Lung (tissue), 11 donors: ENCODE measurements at regions not wholly inside any gene's neighbourhood (a gene's known extent, or its start where the extent isn't known, plus 50 kb on each side); places are given as distances from the start of the nearest gene placed in this dataset.

ENCODE experiments used
- ATAC-seq: fragments of 200-7000 bp; cut with Tn5 transposase; one replicate; pipeline ENCODE4 v1.9.1; 2020; ENCODE audit warnings: moderate number of reproducible peaks; ENCODE audit not compliant: insufficient read depth, low FRiP score
- DNase-seq, 3 donors: peaks; one replicate each; pipeline ENCODE4 v3.0.0-alpha.2; 2013 to 2017
- H3K27ac ChIP-seq, 2 donors: one replicate each; pipeline ENCODE4 v1.5.1; 2013; ENCODE audit warnings: mild to moderate bottlenecking in 2 of 2, moderate library complexity in 2 of 2, control low read depth in 1 of 2, inconsistent platforms in 1 of 2, low read depth in 1 of 2, low read length in 1 of 2
- H3K27me3 ChIP-seq, 3 donors: one replicate each; pipeline ENCODE4 v1.5.1; 2013; ENCODE audit warnings: low read length in 2 of 3; ENCODE audit not compliant: control insufficient read depth in 3 of 3, insufficient read depth in 3 of 3
- H3K36me3 ChIP-seq, 4 donors: one replicate each; pipeline ENCODE4 v1.5.1; 2013; ENCODE audit warnings: low read length in 4 of 4, mild to moderate bottlenecking in 1 of 4, moderate library complexity in 1 of 4; ENCODE audit not compliant: control insufficient read depth in 4 of 4, insufficient read depth in 4 of 4
- H3K4me1 ChIP-seq, 5 donors: one replicate each; pipeline ENCODE4 v1.5.1; 2013; ENCODE audit warnings: low read length in 5 of 5, mild to moderate bottlenecking in 2 of 5, moderate library complexity in 1 of 5; ENCODE audit not compliant: control insufficient read depth in 5 of 5, insufficient read depth in 5 of 5
- H3K4me3 ChIP-seq: one replicate; pipeline ENCODE4 v1.5.1; 2013; ENCODE audit warnings: mild to moderate bottlenecking, control low read depth, moderate library complexity
- H3K9ac ChIP-seq, 2 donors: one replicate each; pipeline ENCODE4 v1.5.1; 2013; ENCODE audit warnings: low read length in 2 of 2, control low read depth in 1 of 2; ENCODE audit not compliant: insufficient read depth in 1 of 2
- H3K9me3 ChIP-seq, 4 donors: one replicate each; pipeline ENCODE4 v1.5.1; 2013; ENCODE audit warnings: low read length in 3 of 4, mild to moderate bottlenecking in 1 of 4, moderate library complexity in 1 of 4; ENCODE audit not compliant: control insufficient read depth in 4 of 4, insufficient read depth in 3 of 4
- CTCF ChIP-seq: IDR thresholded peaks from 2 replicates; pipeline ENCODE4 v1.5.1; 2012; ENCODE audit warnings: mild to moderate bottlenecking; ENCODE audit errors: control extremely low read depth, extremely low read depth
- WGBS, 2 donors: extraction: QIAGEN DNeasy Blood & Tissue Kit; methylation state at CpG; one replicate each; pipeline ENCODE4 v1.1.7; 2013; 5-methylcytosine and 5-hydroxymethylcytosine counted together
- donor health status: control.
- donor health status: control.
- donor health status: Bipolar disorder and iron deficiency.
- donor health status: healthy.
- donor health status: DM: yes; HTN: yes; CAD: no.

GRCh38 chr6:134516582-134516981 lies 198.7 kb upstream of the SGK1 start:
- no peak for DNase-seq
- Histone ChIP-seq H3K9me3 (no peaks in the 10 kb centered on the region), H3K9ac (no peak overlapping the region), H3K4me3 (no peak overlapping the region), H3K36me3 (no peaks in the 10 kb centered on the region), H3K27me3 (no peaks in the 10 kb centered on the region), H3K4me1 (peaks cover 1 to 43% (median 5%) of the 10 kb centered on the region in 5 donors), H3K27ac (peak overlapping the region in 1 of 2 donors; percentile 22)
- 63 to 76% methylated on average over 3 of the region's 3 CpGs for WGBS, 2 donors
- ATAC-seq, result no peak
- TF ChIP-seq CTCF, result no peak

- Histone ChIP-seq H3K36me3 (no peaks in the 10 kb centered on the region), H3K27ac (peak overlapping the region in 1 of 2 donors; percentile 22)
Measured at GRCh38 chr6:134515986-134516385, 198.1 kb upstream of the SGK1 start.

GRCh38 chr6:134512981-134513391 lies 195.1 kb upstream of the SGK1 start:
- H3K9ac ChIP-seq, result no peak overlapping the region
- no peak for TF ChIP-seq CTCF
- DNase-seq (peak in 1 of 3 donors; percentile 26), ATAC-seq (no peak)
- WGBS, 2 donors, result 43% methylated on average over 2 of the region's 2 CpGs
- H3K36me3 ChIP-seq, result no peaks in the 10 kb centered on the region
- H3K4me3 ChIP-seq, result no peak overlapping the region
- H3K4me1 ChIP-seq, result peaks cover 0 to 20% (median 2%) of the 10 kb centered on the region in 5 donors
- no peaks in the 10 kb centered on the region for H3K9me3 ChIP-seq
- no peak overlapping the region for H3K27ac ChIP-seq
- H3K27me3 ChIP-seq, result no peaks in the 10 kb centered on the region

More at GRCh38 chr6:134515986-134516385, 198.1 kb upstream of the SGK1 start:
- Histone ChIP-seq H3K27me3 (no peaks in the 10 kb centered on the region), H3K4me3 (no peak overlapping the region), H3K4me1 (peaks cover 1 to 43% (median 5%) of the 10 kb centered on the region in 5 donors), H3K9me3 (no peaks in the 10 kb centered on the region), H3K9ac (no peak overlapping the region)
- TF ChIP-seq CTCF, result no peak
- DNase-seq, result no peak
- ATAC-seq, result no peak
- 80 to 84% methylated on average over 2 of the region's 2 CpGs for WGBS, 2 donors

- peak overlapping the region in 1 of 2 donors; percentile 11 for H3K27ac ChIP-seq
- no peaks in the 10 kb centered on the region for H3K36me3 ChIP-seq
- 75 to 88% methylated on average over 7 of the region's 7 CpGs for WGBS, 2 donors
- DNase-seq (no peak), ATAC-seq (no peak)
- H3K4me3 ChIP-seq, result no peak overlapping the region
- no peak for TF ChIP-seq CTCF
- no peaks in the 10 kb centered on the region for H3K9me3 ChIP-seq
- no peaks in the 10 kb centered on the region for H3K27me3 ChIP-seq
- H3K4me1 ChIP-seq, result peaks cover 0 to 11% (median 0%) of the 10 kb centered on the region in 5 donors
- H3K9ac ChIP-seq, result no peak overlapping the region
Measured at GRCh38 chr6:134511984-134512683, 194.2 kb upstream of the SGK1 start.
